GM12865 (cell line): ENCODE measurements at regions not wholly inside any gene's neighbourhood (a gene's known extent, or its start where the extent isn't known, plus 50 kb on each side); places are given as distances from the start of the nearest gene placed in this dataset.
"Not testable (repeated sequence)": the region's sequence is repeated elsewhere in the genome, so short reads cannot be mapped to it uniquely, and the experiment has no call there.

Source experiments
- DNase-seq: peaks from one replicate; pipeline ENCODE4 v3.0.0; 2010; ENCODE audit warnings: low read depth
- H3K4me3 ChIP-seq: 2 replicates; pipeline ENCODE4 v1.5.1; 2011; ENCODE audit warnings: mild to moderate bottlenecking, low read depth, low read length, control low read depth
- CTCF ChIP-seq: IDR thresholded peaks from 2 replicates; pipeline ENCODE4 v1.5.1; 2011; ENCODE audit warnings: low read length, control low read depth, low read depth, inconsistent platforms; ENCODE audit not compliant: insufficient read depth; ENCODE audit errors: missing control alignments

- H3K4me3 ChIP-seq = no peak overlapping the region
- TF ChIP-seq CTCF = no peak
- DNase-seq = no peak
These were observed 195.4 kb downstream of the ANKRD60 start for GRCh38 chr20:58033026-58033536.

- TF ChIP-seq CTCF = no peak
These were observed 195.9 kb downstream of the ANKRD60 start for GRCh38 chr20:58032599-58032998.

GRCh38 chr20:58031350-58031749 is 197.1 kb downstream of the ANKRD60 start:
- not testable (repeated sequence) for H3K4me3 ChIP-seq, DNase-seq

More at GRCh38 chr20:58032599-58032998, 195.9 kb downstream of the ANKRD60 start:
- no peak overlapping the region for H3K4me3 ChIP-seq
- DNase-seq = no peak

- no peak for TF ChIP-seq CTCF
- no peak for DNase-seq
These were observed 200.3 kb downstream of the ANKRD60 start for GRCh38 chr20:58028123-58028522.

GRCh38 chr20:58026361-58026760 is 202.1 kb downstream of the ANKRD60 start:
- H3K4me3 ChIP-seq = no peak overlapping the region
- no peak for TF ChIP-seq CTCF
- DNase-seq = no peak

More at GRCh38 chr20:58028123-58028522, 200.3 kb downstream of the ANKRD60 start:
- H3K4me3 ChIP-seq = no peak overlapping the region

- no peak for DNase-seq
- no peak overlapping the region for H3K4me3 ChIP-seq
- TF ChIP-seq CTCF = no peak
These were observed 203.2 kb downstream of the ANKRD60 start for GRCh38 chr20:58025233-58025632.

- H3K4me3 ChIP-seq = no peak overlapping the region
- DNase-seq = no peak
- no peak for TF ChIP-seq CTCF
These were observed 204.2 kb downstream of the ANKRD60 start for GRCh38 chr20:58024241-58024721.
